GM19238 (cell line): ENCODE measurements at regions not wholly inside any gene's neighbourhood (a gene's known extent, or its start where the extent isn't known, plus 50 kb on each side); places are given as distances from the start of the nearest gene placed in this dataset.

Experiments
- DNase-seq: peaks from one replicate; pipeline ENCODE4 v3.0.0; 2011; ENCODE audit warnings: low spot score; ENCODE audit not compliant: insufficient read length

DNA sequence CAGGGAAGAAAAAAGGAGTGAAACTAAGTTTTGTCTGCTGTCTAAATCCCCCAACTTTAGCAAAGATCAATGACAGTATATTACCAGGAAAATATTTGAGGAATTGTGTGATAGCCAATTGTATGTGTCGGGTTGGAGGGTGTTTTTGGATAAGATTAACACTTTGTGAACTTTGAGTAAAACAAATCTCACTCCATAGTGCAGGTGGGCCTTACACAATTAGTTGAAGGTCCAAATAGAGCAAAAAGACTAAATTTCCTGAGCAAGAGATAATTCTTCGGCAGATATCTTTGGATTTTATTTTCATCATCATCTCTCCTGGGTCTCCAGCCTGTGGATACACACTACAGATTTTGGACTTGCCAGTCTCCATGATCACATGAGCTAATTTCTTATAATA is 152.8 kb upstream of the CWC22 start:
- DNase-seq, result no peak

GRCh38 chr2:180158961-180159360 is 151.9 kb upstream of the CWC22 start:
- DNase-seq, result no peak

- DNase-seq, result no peak
Measured at GRCh38 chr2:180156651-180157050, 149.6 kb upstream of the CWC22 start.

DNA sequence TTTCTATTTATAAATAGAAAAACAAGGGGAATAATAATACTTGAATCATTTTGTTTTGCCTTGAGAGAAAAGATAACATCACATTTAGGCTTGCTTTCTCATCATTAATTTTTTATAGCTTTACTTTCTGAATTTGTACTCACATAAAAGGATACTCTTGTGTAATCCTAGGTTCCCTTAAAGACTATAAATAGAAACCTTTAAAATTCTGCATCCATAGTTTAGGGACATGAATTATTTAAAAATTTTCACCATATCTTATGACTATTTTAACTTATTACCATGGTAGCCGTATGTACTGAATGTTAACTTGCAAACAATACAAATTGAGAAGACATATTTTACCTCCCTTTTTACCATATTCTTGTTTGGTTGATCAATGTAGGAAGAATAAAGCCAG is 143.5 kb upstream of the CWC22 start:
- no peak for DNase-seq

GRCh38 chr2:180146541-180146940 is 139.4 kb upstream of the CWC22 start:
- no peak for DNase-seq

GRCh38 chr2:180146114-180146513 is 139.0 kb upstream of the CWC22 start:
- no peak for DNase-seq

DNA sequence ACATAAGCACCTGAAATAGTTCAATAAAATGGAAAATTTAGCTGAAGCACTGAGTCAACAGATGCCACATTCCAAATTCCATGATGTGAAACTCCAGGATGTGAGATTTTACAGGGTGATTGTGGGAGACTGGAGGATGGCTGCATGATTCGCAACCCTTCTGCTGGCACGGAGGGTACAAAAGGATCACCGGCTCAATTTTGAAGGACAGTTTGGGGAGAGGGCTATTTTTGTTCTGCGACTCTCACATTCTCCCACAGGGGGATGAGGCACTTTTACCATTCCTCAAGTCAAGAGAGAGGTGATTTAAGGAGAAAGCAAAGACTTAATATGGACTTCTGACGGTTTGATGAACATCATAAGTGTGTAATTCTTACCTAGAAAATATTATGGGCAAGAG is 138.1 kb upstream of the CWC22 start:
- no peak for DNase-seq

- DNase-seq, result no peak
Measured at GRCh38 chr2:180144338-180144813, 137.3 kb upstream of the CWC22 start.

DNA sequence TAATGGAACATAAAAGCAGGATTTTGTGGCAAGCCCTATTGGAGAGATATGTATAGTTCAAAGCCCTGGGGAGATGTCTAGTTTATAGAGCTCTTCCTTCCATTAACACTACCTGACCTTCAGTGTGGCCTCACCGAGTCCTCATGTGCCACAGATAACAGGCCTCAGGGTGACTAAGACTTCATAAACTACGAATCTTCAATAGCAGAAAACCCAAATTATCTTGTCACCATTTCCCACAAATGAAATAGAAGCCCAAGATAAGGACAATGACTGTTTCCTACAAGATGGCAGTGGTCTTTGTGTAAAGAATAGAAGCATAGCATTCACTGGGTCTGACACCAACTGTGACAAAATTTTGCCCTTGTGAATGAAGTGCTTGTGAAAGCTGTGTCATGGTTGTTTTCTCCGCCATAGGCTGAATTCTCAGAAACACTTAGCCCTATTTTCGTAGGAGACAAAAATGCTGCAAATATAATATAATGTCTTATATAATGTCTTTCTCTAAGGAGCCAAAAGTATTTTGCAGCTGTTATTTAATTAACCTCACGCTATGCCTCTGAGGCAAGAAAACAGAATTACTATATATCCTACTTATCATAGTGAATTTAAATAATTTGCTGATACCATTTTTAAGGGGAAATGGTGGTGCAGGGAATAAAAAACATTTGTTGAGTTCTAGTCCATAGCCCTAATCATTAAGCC is 136.7 kb upstream of the CWC22 start:
- DNase-seq, result no peak

DNA sequence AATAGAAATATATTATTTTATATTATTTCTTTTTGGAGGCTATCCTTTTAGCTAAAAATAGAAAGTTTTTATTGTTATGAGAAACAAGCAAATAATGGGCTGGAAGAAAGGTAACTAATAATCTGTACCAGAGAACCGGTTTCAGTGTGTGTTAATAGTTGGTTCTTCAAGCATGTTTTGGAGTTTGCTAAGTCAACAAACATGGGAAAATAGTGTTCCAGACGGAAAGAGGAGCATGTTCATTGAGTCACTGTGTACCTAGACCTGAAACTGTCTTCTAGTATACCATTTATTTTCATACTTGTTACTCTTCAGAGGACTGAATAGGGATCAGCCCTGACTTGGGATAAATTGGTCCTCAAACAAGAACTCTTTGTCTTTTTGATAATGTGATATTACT is 134.5 kb upstream of the CWC22 start:
- DNase-seq, result no peak

DNA sequence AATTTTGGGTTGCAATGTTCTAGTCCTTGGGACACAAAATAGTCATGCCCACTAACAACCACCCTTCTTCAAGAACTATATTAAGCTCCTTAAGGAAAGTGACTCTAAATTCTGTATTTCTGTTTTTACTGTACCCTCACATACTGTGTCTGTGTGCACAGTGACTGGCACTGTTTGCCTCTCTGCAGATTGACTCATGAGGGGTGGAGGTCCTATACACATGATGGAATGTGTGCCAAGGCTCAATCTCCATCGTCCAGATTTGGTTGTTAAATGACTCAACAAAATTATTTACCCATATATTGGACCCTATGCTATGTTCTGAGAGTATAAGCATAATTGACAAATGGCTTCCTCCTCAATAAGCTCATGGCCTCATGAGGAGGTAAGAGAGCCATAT is 126.6 kb upstream of the CWC22 start:
- DNase-seq, result no peak

GRCh38 chr2:180130403-180130802 is 123.3 kb upstream of the CWC22 start:
- no peak for DNase-seq

DNA sequence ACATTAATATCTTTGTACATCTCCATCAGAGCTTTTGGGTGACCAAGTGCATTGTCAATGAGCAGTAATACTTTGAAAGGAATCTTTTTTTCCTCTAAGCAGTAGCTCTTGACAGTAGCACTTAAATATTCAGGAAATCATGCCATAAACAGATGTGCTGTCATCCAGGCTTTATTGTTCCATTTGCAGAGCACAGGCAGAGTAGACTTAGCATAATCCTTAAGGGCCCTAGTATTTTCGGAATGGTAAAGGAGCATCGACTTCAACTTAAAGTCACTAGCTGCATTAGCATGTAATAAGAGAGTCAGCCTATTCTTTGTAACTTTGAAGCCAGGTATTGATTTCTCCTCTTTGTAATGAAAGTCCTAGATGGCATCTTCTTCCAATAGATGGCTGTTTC is 121.8 kb upstream of the CWC22 start:
- DNase-seq, result no peak

- DNase-seq, result no peak
Measured at GRCh38 chr2:180125245-180125962, 118.3 kb upstream of the CWC22 start.

DNA sequence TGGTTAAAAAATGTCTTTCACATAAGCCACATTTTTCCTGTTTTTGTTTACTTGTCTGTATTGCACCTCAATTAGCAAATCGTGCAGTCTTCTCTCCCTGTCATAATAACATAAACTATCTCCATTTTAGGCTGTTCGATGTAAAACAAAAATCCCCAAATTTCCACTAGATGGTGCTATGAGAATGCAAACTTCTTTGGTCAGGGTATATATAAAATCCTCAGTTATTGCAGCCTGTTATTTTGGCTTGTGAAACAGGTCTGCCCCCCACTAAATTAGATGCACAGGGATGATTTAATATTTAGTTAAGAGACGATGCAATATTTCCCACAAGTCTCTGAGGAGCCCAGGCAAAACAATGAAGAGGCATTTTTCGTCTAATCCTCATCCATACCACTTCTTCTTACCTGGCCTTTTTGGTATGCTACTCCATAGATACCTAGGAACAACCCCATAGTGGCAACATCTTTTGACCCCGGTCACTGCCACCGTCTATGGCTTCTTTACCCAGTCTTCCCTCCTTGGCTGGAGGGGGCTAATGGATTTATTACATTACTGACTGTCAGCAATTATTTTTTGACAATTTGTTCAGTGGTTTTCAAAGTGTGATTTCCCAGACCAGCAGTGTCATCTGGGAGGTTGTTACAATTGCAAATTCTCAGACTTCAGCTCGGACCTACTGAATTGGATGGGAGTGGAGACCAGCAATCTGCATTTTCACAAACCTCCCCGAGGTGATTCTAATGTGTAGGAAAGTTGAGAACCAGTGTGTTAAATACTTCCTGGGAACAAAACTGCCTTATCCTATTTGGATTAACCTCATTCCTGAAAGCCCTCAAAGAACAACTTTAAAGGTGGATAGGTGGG is 117.4 kb upstream of the CWC22 start:
- DNase-seq, result no peak

DNA sequence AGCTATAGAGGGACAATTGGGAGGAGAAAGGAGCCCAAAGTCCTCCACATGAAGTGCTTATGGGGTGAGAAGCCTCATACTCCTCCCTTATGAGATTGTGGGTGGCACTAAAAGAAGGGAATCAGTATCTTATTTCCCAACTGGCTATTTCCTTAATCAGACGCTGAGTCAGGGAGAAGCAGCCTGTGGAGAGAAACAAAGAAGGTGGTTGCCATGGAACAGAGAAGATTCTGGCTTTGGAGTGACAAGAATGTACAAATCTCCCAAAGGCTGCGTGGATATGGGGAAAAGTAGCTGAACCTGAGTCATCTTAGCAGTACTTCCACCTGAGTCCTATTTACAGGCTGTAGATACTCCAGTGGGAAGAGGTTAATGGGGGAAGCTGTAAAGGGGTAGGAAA is 115.8 kb upstream of the CWC22 start:
- DNase-seq, result no peak

- DNase-seq, result no peak
Measured at GRCh38 chr2:180115675-180116074, 108.6 kb upstream of the CWC22 start.

DNA sequence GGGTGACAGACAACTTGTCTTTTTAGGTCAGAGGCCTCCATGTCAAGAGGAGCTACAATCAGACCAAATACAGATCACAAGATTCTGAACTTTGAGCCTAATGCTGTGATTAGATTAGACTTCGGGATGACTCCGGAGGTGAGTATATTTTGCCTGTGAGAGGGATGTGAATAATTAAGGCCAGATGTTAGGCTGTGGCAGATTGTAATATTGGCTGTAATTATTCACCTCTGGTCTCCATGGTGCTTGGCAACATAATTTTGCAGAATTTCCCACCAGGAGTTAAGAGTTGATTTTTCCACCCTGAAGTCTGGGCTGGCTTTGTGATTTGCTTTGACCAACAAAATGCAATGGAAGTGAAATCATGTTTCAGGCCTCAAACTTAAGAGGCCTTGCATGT is 108.2 kb upstream of the CWC22 start:
- no peak for DNase-seq

DNA sequence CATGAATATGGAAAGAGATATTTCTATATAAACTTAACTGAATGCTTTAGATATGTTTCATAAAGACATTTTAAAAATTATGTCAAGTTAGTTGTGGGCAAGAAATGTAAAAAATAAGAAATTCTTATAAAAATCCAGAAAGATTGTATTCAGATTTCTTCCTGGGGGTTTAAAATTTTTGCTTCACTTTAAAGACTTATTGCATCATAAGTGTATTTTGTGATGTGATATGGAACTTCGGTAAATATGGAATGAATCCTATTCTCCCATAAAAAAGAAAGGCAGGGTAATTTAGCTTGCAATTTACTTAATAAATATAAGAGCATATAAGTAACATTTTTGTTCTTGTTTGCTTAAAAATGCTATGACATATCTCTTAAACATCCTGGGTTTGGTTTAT is 104.8 kb upstream of the CWC22 start:
- no peak for DNase-seq

DNA sequence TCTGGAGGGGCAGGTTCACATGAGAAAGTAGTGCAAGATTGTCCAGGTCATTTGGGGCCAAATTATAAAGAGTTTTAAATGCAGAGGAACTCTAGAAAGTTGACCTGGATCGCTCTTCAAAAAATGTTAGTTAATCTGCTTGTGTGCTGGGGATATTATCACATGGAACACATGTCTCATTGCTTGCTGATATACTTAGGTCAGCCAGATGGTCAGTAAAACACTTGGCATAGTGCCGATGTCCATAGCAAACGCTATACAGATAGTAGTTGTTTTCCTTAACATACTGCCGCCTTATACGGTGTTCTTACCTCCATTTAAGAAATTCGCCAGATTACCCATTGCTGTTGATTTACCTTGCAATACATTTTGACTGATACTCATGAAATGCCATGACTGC is 103.4 kb upstream of the CWC22 start:
- no peak for DNase-seq

- DNase-seq, result no peak
Measured at GRCh38 chr2:180101846-180102245, 94.7 kb upstream of the CWC22 start.

GRCh38 chr2:180099308-180099707 is 92.2 kb upstream of the CWC22 start:
- DNase-seq, result no peak
